KMS-11 (cell line): ENCODE measurements at regions not wholly inside any gene's neighbourhood (a gene's known extent, or its start where the extent isn't known, plus 50 kb on each side); places are given as distances from the start of the nearest gene placed in this dataset.

Experiments used
- H2AFZ ChIP-seq: fragments of 200-600 bp; sonication (generic); 2 replicates; pipeline ENCODE4 v1.6.1; 2016; ENCODE audit warnings: antibody characterized with exemption, mixed run types, low read depth
- H3K27ac ChIP-seq: fragments of 200-600 bp; sonication (generic); 2 replicates; pipeline ENCODE4 v1.6.1; 2016; ENCODE audit warnings: mild to moderate bottlenecking, mixed run types
- H3K27me3 ChIP-seq: fragments of 200-600 bp; sonication (generic); 2 replicates; pipeline ENCODE4 v1.6.1; 2017; ENCODE audit warnings: mild to moderate bottlenecking, low read depth, mixed run types, moderate library complexity; ENCODE audit not compliant: insufficient read depth
- H3K36me3 ChIP-seq: fragments of 200-600 bp; sonication (generic); 2 replicates; pipeline ENCODE4 v1.6.1; 2017; ENCODE audit warnings: mild to moderate bottlenecking, mixed run types; ENCODE audit not compliant: insufficient read depth
- H3K4me1 ChIP-seq: fragments of 200-600 bp; sonication (generic); 2 replicates; pipeline ENCODE4 v1.6.1; 2016; ENCODE audit warnings: mild to moderate bottlenecking, low read depth, mixed run types; ENCODE audit not compliant: poor library complexity, severe bottlenecking
- H3K4me2 ChIP-seq: fragments of 200-600 bp; sonication (generic); 2 replicates; pipeline ENCODE4 v1.7.0; 2016; ENCODE audit warnings: mild to moderate bottlenecking, mixed run types
- H3K4me3 ChIP-seq: fragments of 200-600 bp; sonication (generic); IDR thresholded peaks from 2 replicates; pipeline ENCODE4 v1.6.1; 2017; ENCODE audit warnings: low read depth, low read length, mixed read lengths; ENCODE audit not compliant: insufficient read depth
- H3K79me2 ChIP-seq: fragments of 200-600 bp; sonication (generic); 2 replicates; pipeline ENCODE4 v1.6.1; 2016; ENCODE audit warnings: low read depth, mixed run types; ENCODE audit not compliant: insufficient read depth
- H3K9ac ChIP-seq: fragments of 200-600 bp; sonication (generic); 2 replicates; pipeline ENCODE4 v1.6.1; 2016; ENCODE audit warnings: mild to moderate bottlenecking, mixed run types
- H4K20me1 ChIP-seq: fragments of 200-600 bp; sonication (generic); 2 replicates; pipeline ENCODE4 v1.6.1; 2016; ENCODE audit warnings: mild to moderate bottlenecking, mixed run types; ENCODE audit not compliant: insufficient read depth
- TF ChIP-seq, protein P1 (sequence below): fragments of 200-600 bp; sonication (generic); conservative IDR thresholded peaks from 2 replicates; pipeline ENCODE4 v1.6.1; 2017; ENCODE audit warnings: low read depth, mild to moderate bottlenecking, antibody characterized with exemption, low read length, moderate library complexity, mixed read lengths

DNA sequence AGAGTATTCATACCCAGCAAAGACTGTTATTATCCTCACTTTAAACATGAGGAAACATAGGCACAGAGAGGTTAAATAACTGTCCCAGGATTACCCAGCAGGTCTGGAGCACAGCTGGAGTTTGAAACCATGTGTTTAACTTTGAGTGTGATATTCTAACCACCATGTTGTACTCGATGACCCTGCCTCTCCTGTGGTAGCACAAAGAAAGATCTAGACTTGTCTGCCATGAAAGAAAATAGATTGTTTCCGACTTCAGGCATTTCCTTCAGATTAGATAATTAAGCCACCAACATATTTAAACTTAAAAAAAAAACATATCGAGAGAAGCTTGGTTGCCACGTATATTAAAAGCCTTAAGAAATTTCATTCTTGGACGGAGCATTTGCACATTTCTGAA lies 104.6 kb upstream of the RUNX1 start:
- H3K36me3 ChIP-seq, result no peaks in the 10 kb centered on the region
- H2AFZ ChIP-seq, result no peak overlapping the region
- H3K27ac ChIP-seq, result no peak overlapping the region
- H3K27me3 ChIP-seq, result no peaks in the 10 kb centered on the region
- TF ChIP-seq, protein P1, sequence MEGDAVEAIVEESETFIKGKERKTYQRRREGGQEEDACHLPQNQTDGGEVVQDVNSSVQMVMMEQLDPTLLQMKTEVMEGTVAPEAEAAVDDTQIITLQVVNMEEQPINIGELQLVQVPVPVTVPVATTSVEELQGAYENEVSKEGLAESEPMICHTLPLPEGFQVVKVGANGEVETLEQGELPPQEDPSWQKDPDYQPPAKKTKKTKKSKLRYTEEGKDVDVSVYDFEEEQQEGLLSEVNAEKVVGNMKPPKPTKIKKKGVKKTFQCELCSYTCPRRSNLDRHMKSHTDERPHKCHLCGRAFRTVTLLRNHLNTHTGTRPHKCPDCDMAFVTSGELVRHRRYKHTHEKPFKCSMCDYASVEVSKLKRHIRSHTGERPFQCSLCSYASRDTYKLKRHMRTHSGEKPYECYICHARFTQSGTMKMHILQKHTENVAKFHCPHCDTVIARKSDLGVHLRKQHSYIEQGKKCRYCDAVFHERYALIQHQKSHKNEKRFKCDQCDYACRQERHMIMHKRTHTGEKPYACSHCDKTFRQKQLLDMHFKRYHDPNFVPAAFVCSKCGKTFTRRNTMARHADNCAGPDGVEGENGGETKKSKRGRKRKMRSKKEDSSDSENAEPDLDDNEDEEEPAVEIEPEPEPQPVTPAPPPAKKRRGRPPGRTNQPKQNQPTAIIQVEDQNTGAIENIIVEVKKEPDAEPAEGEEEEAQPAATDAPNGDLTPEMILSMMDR, result no peak
- no peak overlapping the region for H3K4me2 ChIP-seq
- H4K20me1 ChIP-seq, result no peaks in the 10 kb centered on the region
- H3K4me3 ChIP-seq, result no peak overlapping the region
- no peak overlapping the region for H3K9ac ChIP-seq
- no peaks in the 10 kb centered on the region for H3K79me2 ChIP-seq
- H3K4me1 ChIP-seq, result no peaks in the 10 kb centered on the region

DNA sequence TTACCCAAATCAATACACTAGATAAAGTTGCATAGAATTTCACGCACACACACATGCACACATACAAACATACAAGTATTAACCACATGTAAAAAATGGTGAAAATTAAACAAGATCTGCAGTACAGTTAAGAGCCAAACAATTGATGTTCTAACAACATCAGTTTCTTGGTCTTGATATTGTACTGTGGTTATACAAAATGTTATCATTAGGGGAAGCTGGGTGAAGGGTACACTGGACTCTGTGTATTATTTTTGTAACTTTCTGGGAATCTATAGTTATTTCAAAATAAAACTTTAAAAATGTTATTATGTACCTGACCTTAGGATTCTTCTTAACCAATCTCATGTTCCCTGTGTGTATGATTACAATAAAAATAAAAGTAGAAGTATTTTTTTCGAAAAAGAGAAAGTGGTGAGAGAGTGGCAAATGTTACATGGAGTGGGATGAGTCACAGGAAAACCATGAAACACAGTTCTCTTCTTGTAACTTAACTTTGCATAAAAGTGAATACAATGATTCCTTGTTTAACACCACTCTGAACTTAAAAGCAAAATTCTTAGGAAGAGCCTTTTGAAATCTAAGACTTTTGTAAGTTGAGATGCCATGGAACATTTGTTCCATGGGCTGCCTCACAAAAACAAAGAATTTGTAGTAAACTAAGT lies 101.6 kb upstream of the RUNX1 start:
- H3K79me2 ChIP-seq, result no peaks in the 10 kb centered on the region
- H3K4me1 ChIP-seq, result no peaks in the 10 kb centered on the region
- H4K20me1 ChIP-seq, result no peaks in the 10 kb centered on the region
- H3K9ac ChIP-seq, result no peak overlapping the region
- no peak overlapping the region for H2AFZ ChIP-seq
- TF ChIP-seq, protein P1, result no peak
- H3K27ac ChIP-seq, result no peak overlapping the region
- no peaks in the 10 kb centered on the region for H3K27me3 ChIP-seq
- H3K4me3 ChIP-seq, result no peak overlapping the region
- H3K4me2 ChIP-seq, result no peak overlapping the region
- no peaks in the 10 kb centered on the region for H3K36me3 ChIP-seq

DNA sequence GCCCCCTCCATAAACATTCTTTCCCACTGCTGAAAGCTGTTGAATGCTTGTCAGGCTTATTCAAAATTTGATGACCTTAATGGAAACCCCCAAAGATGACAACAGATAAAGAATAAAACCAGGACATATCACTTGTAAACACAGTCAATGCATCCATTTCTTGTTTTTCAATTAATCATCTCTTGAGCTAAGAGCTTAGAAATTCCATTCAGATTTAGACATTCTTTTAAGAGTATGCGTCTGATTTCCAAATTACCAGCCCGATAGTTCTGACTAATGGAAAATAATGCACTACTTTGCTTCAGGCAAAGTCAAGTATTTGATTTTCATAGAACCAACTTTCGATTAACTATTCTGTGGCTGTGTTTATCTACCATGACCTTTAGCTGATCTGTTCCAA lies 100.6 kb upstream of the RUNX1 start:
- TF ChIP-seq, protein P1, result no peak
- H3K4me1 ChIP-seq, result no peaks in the 10 kb centered on the region
- H3K36me3 ChIP-seq, result no peaks in the 10 kb centered on the region
- H3K27ac ChIP-seq, result no peak overlapping the region
- H3K4me3 ChIP-seq, result no peak overlapping the region
- no peaks in the 10 kb centered on the region for H4K20me1 ChIP-seq
- H3K27me3 ChIP-seq, result no peaks in the 10 kb centered on the region
- H2AFZ ChIP-seq, result no peak overlapping the region
- H3K4me2 ChIP-seq, result no peak overlapping the region
- H3K79me2 ChIP-seq, result no peaks in the 10 kb centered on the region
- no peak overlapping the region for H3K9ac ChIP-seq

- no peak overlapping the region for H2AFZ ChIP-seq
- TF ChIP-seq, protein P1, result no peak
- H3K27ac ChIP-seq, result no peak overlapping the region
- H3K4me1 ChIP-seq, result no peaks in the 10 kb centered on the region
- no peak overlapping the region for H3K9ac ChIP-seq
- H3K36me3 ChIP-seq, result no peaks in the 10 kb centered on the region
- H3K4me2 ChIP-seq, result no peak overlapping the region
- H3K27me3 ChIP-seq, result no peaks in the 10 kb centered on the region
- H3K79me2 ChIP-seq, result no peaks in the 10 kb centered on the region
- H4K20me1 ChIP-seq, result no peaks in the 10 kb centered on the region
- H3K4me3 ChIP-seq, result no peak overlapping the region
Observed at GRCh38 chr21:35147439-35147838, 98.3 kb upstream of the RUNX1 start.
